K562 (cell line): ENCODE measurements at regions not wholly inside any gene's neighbourhood (a gene's known extent, or its start where the extent isn't known, plus 50 kb on each side); places are given as distances from the start of the nearest gene placed in this dataset.

Source experiments
- ATAC-seq: fragments of 200-7000 bp; cut with Tn5 transposase; 3 replicates; pipeline ENCODE4 v1.9.1; 2020; ENCODE audit warnings: moderate library complexity
- BruUV-seq: library from RNA; stranded (reverse); fragments of 400-500 nt; replicated peaks from 2 replicates; lab custom pipeline; 2021; lab: Mats Ljungman, UMichigan
- CTCF ChIA-PET: fragments of 300-600 bp; formaldehyde crosslinking; extraction: SDS; loops from one replicate; lab custom pipeline; 2021; ENCODE audit warnings: low intra/inter-chr PET ratio; lab: Yijun Ruan, JAX
- POLR2A ChIA-PET: fragments of 300-600, 350-650 bp; sonication (Branson Sonifier 250); formaldehyde crosslinking; extraction: SDS; loops from one replicate; lab custom pipeline; 2021; ENCODE audit warnings: antibody characterized with exemption, inconsistent platforms; lab: Yijun Ruan, JAX
- DNase-seq, 4 experiments: peaks; one replicate each; pipeline versions ENCODE4 v3.0.0 to v3.0.0-alpha.2; 2011 to 2018; ENCODE audit warnings: low spot score in 3 of 4, mixed read lengths in 3 of 4; ENCODE audit errors: extremely low read depth in 1 of 4
- FAIRE-seq: peaks from 2 replicates; lab custom pipeline; 2011; peaks lifted over from hg19 to GRCh38; lab: Jason Lieb, UNC
- H2AFZ ChIP-seq: 2 replicates; pipeline ENCODE4 v1.6.0; 2011; ENCODE audit warnings: low read depth, low read length, control low read depth, inconsistent platforms
- H3K27ac ChIP-seq: fragments of 200-600 bp; 3 replicates; pipeline ENCODE4 v1.8.0; 2011; ENCODE audit warnings: low read depth, mild to moderate bottlenecking, control low read depth, inconsistent platforms, low read length, moderate library complexity, mixed read lengths; ENCODE audit errors: extremely low read depth
- H3K27me3 ChIP-seq, 2 experiments: fragments of 300-600 bp in 1 of 2; 2 replicates in 1 of 2; 3 replicates in 1 of 2; pipeline versions ENCODE4 v1.6.0 to v1.8.0; 2011; ENCODE audit warnings: inconsistent platforms in 2 of 2, low read length in 2 of 2, mild to moderate bottlenecking in 1 of 2, mixed read lengths in 1 of 2, moderate library complexity in 1 of 2; ENCODE audit not compliant: control insufficient read depth in 2 of 2, insufficient read depth in 2 of 2
- H3K36me3 ChIP-seq: fragments of 300-600 bp; 3 replicates; pipeline ENCODE4 v1.8.0; 2011; ENCODE audit warnings: mild to moderate bottlenecking, low read length, inconsistent platforms; ENCODE audit not compliant: control insufficient read depth, insufficient read depth
- H3K4me1 ChIP-seq, 2 experiments: fragments of 200-600 bp in 1 of 2; replicated peaks in 1 of 2; 2 replicates in 1 of 2; 3 replicates in 1 of 2; pipeline versions ENCODE4 v1.5.1 to v1.8.0; 2011; ENCODE audit warnings: inconsistent platforms in 2 of 2, low read length in 2 of 2, mild to moderate bottlenecking in 1 of 2, mixed read lengths in 1 of 2, moderate library complexity in 1 of 2; ENCODE audit not compliant: control insufficient read depth in 2 of 2, insufficient read depth in 2 of 2
- H3K4me2 ChIP-seq: 2 replicates; pipeline ENCODE4 v1.6.1; 2011; ENCODE audit warnings: low read length, control low read depth, inconsistent platforms, mixed read lengths; ENCODE audit not compliant: insufficient read depth
- H3K4me3 ChIP-seq: fragments of 200-600 bp; sonication (generic), shearing (Covaris generic); 2 replicates; pipeline ENCODE4 v1.5.1; 2016; ENCODE audit warnings: control low read depth, inconsistent platforms
- H3K79me2 ChIP-seq: fragments of 200-600 bp; 3 replicates; pipeline ENCODE4 v1.8.0; 2011; ENCODE audit warnings: low read length, inconsistent platforms; ENCODE audit not compliant: control insufficient read depth, insufficient read depth
- H3K9ac ChIP-seq, 2 experiments: 2 replicates each; pipeline versions ENCODE4 v1.6.0 to v1.6.1; 2011; ENCODE audit warnings: low read depth in 2 of 2, low read length in 2 of 2, control low read depth in 1 of 2, inconsistent platforms in 1 of 2, mild to moderate bottlenecking in 1 of 2, mixed read lengths in 1 of 2; ENCODE audit not compliant: insufficient read depth in 1 of 2
- H3K9me1 ChIP-seq: one replicate; pipeline ENCODE4 v1.6.0; 2011; ENCODE audit warnings: inconsistent platforms, mild to moderate bottlenecking, low read length, moderate library complexity; ENCODE audit not compliant: control insufficient read depth, insufficient read depth
- H3K9me3 ChIP-seq: replicated peaks from 2 replicates; pipeline ENCODE4 v1.5.1; 2011; ENCODE audit warnings: low read depth, low read length, inconsistent platforms; ENCODE audit not compliant: control insufficient read depth, insufficient read depth
- H4K20me1 ChIP-seq: replicated peaks from 2 replicates; pipeline ENCODE4 v1.6.1; 2011; ENCODE audit warnings: low read length, inconsistent platforms, mixed read lengths; ENCODE audit not compliant: control insufficient read depth, insufficient read depth
- DNMT1 ChIP-seq: fragments of 450-650 bp; IDR thresholded peaks from 2 replicates; pipeline ENCODE4 v1.6.1; 2016; ENCODE audit warnings: antibody characterized with exemption, mild to moderate bottlenecking
- HEY1 ChIP-seq: fragments of 250-450 bp; sonication (Bioruptor Pico); IDR thresholded peaks from 2 replicates; pipeline ENCODE4 v1.5.0; 2020; ENCODE audit warnings: mild to moderate bottlenecking, moderate library complexity, borderline replicate concordance
- HLTF ChIP-seq: fragments of 450-650 bp; IDR thresholded peaks from 2 replicates; pipeline ENCODE4 v1.6.1; 2016
- RBM39 ChIP-seq: fragments of 200-400 bp; formaldehyde crosslinking; optimal IDR thresholded peaks from 2 replicates; pipeline ENCODE3; 2018; ENCODE audit warnings: low read depth, low read length
- ZKSCAN8 ChIP-seq: fragments of 200-800 bp; sonication (Bioruptor generic); IDR thresholded peaks from 2 replicates; pipeline ENCODE4 v1.6.1; 2016; ENCODE audit warnings: missing genetic modification characterization, missing compliant biosample characterization
- ZNF408 ChIP-seq: fragments of 250-450 bp; sonication (Bioruptor Pico); IDR thresholded peaks from 2 replicates; pipeline ENCODE4 v1.4.0; 2020; ENCODE audit warnings: low read depth, mild to moderate bottlenecking, moderate library complexity
- WGBS: fragments of 100-300 bp; shearing (Covaris generic); methylation state at CpG from one replicate; pipeline ENCODE4 v1.1.6; 2016; ENCODE audit warnings: low coverage, mixed read lengths; ENCODE audit not compliant: insufficient coverage; ENCODE audit errors: missing lambda C conversion rate; 5-methylcytosine and 5-hydroxymethylcytosine counted together
- in situ Hi-C: fragments of 300-500 bp; cut with MboI; formaldehyde crosslinking; loops from 4 replicates; pipeline ENCODE4 v1.15.0; 2018; ENCODE audit warnings: inconsistent platforms, mixed read lengths
- intact Hi-C: fragments of 100-400 bp; cut with micrococcal nuclease; formaldehyde crosslinking; loops from 2 replicates; pipeline ENCODE4 v1.14.2; 2022
- TF ChIP-seq, protein P1 (sequence below): sonication (generic); formaldehyde crosslinking; IDR thresholded peaks from 2 replicates; pipeline ENCODE4 v1.8.0; 2022; ENCODE audit warnings: mild to moderate bottlenecking, missing genetic modification reagents
- TF ChIP-seq, protein P2 (sequence below): fragments of 250-450 bp; sonication (Bioruptor Pico); IDR thresholded peaks from 2 replicates; pipeline ENCODE4 v1.8.0; 2022; ENCODE audit warnings: moderate library complexity, mild to moderate bottlenecking, inconsistent platforms
- TF ChIP-seq, protein P3 (sequence below): sonication (generic); formaldehyde crosslinking; IDR thresholded peaks from 2 replicates; pipeline ENCODE4 v1.8.0; 2023; ENCODE audit warnings: missing genetic modification reagents, mild to moderate bottlenecking, borderline replicate concordance

DNA sequence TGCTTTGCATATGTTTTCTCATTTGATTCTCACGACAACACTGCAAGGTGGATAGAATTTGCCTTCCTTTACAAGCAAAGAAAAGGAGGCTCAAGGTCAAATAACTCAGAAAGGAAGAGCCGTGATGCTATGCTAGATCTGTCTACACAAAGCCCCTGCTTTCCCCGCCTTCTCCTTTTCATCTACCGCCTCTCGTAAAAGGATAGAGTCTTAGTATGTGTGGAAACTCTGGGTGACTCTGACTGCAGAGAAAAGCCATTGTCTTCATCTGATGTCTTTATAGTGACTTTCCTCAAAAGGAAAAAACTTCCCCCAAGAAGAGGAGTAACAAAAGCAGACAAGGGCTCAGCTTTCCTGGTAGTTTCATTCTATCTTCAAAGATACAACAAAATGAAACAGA lies 292.7 kb downstream of the ACTR3B start:
- in situ Hi-C loops, result no loop called here
- TF ChIP-seq ZKSCAN8 (CRISPR knock-in tag), result no peak
- TF ChIP-seq DNMT1, result no peak
- TF ChIP-seq ZNF408 (CRISPR knock-in tag), result no peak
- TF ChIP-seq HLTF, result no peak
- no peak for TF ChIP-seq HEY1 (CRISPR knock-in tag)
- TF ChIP-seq, protein P1, sequence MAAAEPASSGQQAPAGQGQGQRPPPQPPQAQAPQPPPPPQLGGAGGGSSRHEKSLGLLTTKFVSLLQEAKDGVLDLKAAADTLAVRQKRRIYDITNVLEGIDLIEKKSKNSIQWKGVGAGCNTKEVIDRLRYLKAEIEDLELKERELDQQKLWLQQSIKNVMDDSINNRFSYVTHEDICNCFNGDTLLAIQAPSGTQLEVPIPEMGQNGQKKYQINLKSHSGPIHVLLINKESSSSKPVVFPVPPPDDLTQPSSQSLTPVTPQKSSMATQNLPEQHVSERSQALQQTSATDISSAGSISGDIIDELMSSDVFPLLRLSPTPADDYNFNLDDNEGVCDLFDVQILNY (CRISPR knock-in tag), result no peak
- TF ChIP-seq RBM39, result no peak
- TF ChIP-seq, protein P2, sequence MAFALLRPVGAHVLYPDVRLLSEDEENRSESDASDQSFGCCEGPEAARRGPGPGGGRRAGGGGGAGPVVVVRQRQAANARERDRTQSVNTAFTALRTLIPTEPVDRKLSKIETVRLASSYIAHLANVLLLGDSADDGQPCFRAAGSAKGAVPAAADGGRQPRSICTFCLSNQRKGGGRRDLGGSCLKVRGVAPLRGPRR (CRISPR knock-in tag), result no peak
- TF ChIP-seq, protein P3, sequence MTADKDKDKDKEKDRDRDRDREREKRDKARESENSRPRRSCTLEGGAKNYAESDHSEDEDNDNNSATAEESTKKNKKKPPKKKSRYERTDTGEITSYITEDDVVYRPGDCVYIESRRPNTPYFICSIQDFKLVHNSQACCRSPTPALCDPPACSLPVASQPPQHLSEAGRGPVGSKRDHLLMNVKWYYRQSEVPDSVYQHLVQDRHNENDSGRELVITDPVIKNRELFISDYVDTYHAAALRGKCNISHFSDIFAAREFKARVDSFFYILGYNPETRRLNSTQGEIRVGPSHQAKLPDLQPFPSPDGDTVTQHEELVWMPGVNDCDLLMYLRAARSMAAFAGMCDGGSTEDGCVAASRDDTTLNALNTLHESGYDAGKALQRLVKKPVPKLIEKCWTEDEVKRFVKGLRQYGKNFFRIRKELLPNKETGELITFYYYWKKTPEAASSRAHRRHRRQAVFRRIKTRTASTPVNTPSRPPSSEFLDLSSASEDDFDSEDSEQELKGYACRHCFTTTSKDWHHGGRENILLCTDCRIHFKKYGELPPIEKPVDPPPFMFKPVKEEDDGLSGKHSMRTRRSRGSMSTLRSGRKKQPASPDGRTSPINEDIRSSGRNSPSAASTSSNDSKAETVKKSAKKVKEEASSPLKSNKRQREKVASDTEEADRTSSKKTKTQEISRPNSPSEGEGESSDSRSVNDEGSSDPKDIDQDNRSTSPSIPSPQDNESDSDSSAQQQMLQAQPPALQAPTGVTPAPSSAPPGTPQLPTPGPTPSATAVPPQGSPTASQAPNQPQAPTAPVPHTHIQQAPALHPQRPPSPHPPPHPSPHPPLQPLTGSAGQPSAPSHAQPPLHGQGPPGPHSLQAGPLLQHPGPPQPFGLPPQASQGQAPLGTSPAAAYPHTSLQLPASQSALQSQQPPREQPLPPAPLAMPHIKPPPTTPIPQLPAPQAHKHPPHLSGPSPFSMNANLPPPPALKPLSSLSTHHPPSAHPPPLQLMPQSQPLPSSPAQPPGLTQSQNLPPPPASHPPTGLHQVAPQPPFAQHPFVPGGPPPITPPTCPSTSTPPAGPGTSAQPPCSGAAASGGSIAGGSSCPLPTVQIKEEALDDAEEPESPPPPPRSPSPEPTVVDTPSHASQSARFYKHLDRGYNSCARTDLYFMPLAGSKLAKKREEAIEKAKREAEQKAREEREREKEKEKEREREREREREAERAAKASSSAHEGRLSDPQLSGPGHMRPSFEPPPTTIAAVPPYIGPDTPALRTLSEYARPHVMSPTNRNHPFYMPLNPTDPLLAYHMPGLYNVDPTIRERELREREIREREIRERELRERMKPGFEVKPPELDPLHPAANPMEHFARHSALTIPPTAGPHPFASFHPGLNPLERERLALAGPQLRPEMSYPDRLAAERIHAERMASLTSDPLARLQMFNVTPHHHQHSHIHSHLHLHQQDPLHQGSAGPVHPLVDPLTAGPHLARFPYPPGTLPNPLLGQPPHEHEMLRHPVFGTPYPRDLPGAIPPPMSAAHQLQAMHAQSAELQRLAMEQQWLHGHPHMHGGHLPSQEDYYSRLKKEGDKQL (CRISPR knock-in tag), result no peak
- Histone ChIP-seq H4K20me1 (0 out of 2 replicates have a peak, but pooled peaks cover under 1% of the 10 kb centered on the region), H3K4me3 (no peak overlapping the region), H2AFZ (no peak overlapping the region), H3K27ac (no peak overlapping the region), H3K4me2 (no peak overlapping the region), H3K36me3 (no peaks in the 10 kb centered on the region), H3K9me3 (no peaks in the 10 kb centered on the region), H3K9me1 (no peaks in the 10 kb centered on the region), H3K9ac (no peak overlapping the region), H3K79me2 (no peaks in the 10 kb centered on the region), H3K4me1 (no peaks in the 10 kb centered on the region), H3K27me3 (peaks cover 4 to 17% of the 10 kb centered on the region in 2 experiments)
- BruUV-seq, result no TSS peak
- WGBS, result 0% methylated on average over 5 of the region's 5 CpGs
- DNase-seq (no peak), FAIRE-seq (no peak), ATAC-seq (no peak)
- CTCF ChIA-PET, result no interaction called here
- POLR2A ChIA-PET, result no interaction called here
- intact Hi-C loops, result no loop called here
